Memory B cell (primary cell): ENCODE measurements at regions not wholly inside any gene's neighbourhood (a gene's known extent, or its start where the extent isn't known, plus 50 kb on each side); places are given as distances from the start of the nearest gene placed in this dataset.

Source experiments
- ATAC-seq: fragments of 150-1000 bp; cut with Tn5 transposase; 2 replicates; pipeline ENCODE4 v1.10.0; 2021; ENCODE audit warnings: low read depth, mild to moderate bottlenecking, moderate library complexity
- DNase-seq, 2 donors: peaks; one replicate each; pipeline ENCODE4 v3.0.0; 2022; ENCODE audit warnings: low spot score in 2 of 2
- H3K27ac Mint-ChIP-seq: one replicate; pipeline ENCODE4 v1.8.0; 2022; ENCODE audit warnings: mild to moderate bottlenecking, moderate library complexity, mixed read lengths
- H3K27me3 Mint-ChIP-seq: one replicate; pipeline ENCODE4 v1.8.0; 2022; ENCODE audit warnings: mixed read lengths
- H3K36me3 Mint-ChIP-seq: one replicate; pipeline ENCODE4 v1.8.0; 2022; ENCODE audit warnings: mild to moderate bottlenecking, mixed read lengths
- H3K4me1 Mint-ChIP-seq: one replicate; pipeline ENCODE4 v1.8.0; 2022; ENCODE audit warnings: mixed read lengths
- H3K4me3 Mint-ChIP-seq: one replicate; pipeline ENCODE4 v1.8.0; 2022; ENCODE audit warnings: mild to moderate bottlenecking, moderate library complexity, mixed read lengths
- H3K9me3 Mint-ChIP-seq: one replicate; pipeline ENCODE4 v1.8.0; 2022; ENCODE audit warnings: mixed read lengths

DNA sequence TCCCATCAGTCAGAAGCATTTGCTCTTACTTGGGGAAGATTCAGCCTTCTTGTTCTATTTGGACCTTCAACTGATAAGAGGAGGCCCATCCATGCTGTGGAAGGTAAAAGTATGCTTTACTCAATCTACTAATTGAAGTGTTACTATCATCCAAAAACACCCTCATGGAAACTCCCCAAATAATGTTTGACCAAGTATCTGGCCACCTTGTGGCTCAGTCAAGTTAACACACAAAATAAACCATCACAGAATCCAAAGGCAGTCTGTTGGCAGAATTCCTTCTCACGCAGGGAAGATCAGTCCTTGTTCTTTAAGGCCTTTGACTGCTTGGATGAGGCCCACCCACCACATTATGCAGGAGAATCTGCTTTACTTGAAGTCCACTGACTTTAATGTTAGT, 531.2 kb upstream of the SMIM21 start:
- H3K9me3 Mint-ChIP-seq: peaks cover 3% of the 10 kb centered on the region
- H3K27me3 Mint-ChIP-seq: no peaks in the 10 kb centered on the region
- no peak for DNase-seq
- H3K36me3 Mint-ChIP-seq: no peaks in the 10 kb centered on the region
- no peak for ATAC-seq
- no peak overlapping the region for H3K4me3 Mint-ChIP-seq
- no peak overlapping the region for H3K27ac Mint-ChIP-seq
- H3K4me1 Mint-ChIP-seq: no peaks in the 10 kb centered on the region

DNA sequence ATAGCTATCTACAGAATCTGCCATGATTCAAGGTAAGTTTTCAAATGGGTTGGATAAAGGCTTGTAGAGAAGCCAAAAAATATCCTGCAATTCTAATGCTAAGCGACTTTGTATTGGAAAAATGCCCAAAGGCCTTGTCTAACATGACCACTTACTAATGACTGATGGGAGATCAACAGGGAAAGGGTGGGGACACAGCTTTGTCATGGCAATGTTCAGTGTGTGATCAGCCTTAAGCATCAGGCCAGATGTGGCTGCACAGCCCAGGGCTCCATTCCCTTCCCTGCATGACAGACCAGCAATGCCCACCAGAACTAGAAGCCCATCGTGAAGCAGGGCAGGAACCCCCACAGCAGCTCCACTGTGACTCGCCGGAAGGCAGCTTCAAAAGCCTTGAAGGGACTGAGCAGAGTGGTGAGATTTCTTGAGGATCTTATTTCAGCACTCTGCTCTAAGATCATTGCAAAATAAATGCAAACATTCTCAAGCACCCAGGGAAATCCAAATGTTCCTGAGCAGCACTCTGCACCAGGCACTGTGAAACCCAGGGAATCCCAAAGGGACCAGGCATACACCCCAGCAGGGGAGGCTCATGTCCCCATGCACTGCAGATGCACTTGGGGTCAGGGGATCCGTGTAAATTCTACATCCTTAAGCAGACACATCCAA, 517.9 kb upstream of the SMIM21 start:
- DNase-seq (no peak), ATAC-seq (no peak)
- no peak overlapping the region for H3K4me3 Mint-ChIP-seq
- no peaks in the 10 kb centered on the region for H3K27me3 Mint-ChIP-seq
- peaks cover 17% of the 10 kb centered on the region for H3K9me3 Mint-ChIP-seq
- H3K4me1 Mint-ChIP-seq: no peaks in the 10 kb centered on the region
- no peak overlapping the region for H3K27ac Mint-ChIP-seq
- H3K36me3 Mint-ChIP-seq: no peaks in the 10 kb centered on the region

DNA sequence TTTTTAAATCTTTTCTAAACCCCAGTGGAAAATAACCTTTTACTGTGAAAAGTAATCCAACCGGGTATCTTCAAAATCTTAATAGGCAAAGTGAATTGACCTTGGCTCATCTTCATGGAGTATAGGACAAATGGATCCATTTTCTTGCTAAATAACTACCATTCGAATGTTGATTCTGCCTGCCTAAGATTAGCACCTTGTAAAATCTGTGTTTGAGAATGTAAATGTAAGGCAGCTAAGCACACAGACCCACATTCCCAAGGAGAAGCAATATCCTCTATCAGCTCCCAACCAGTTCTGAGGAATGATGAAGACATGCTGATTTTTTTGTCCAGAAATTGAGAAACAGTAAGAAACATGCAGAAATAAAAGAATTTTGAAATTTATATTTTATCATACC, 509.8 kb upstream of the SMIM21 start:
- Mint-ChIP-seq H3K27ac (no peak overlapping the region), H3K4me1 (no peaks in the 10 kb centered on the region), H3K4me3 (no peak overlapping the region), H3K27me3 (no peaks in the 10 kb centered on the region), H3K36me3 (no peaks in the 10 kb centered on the region), H3K9me3 (peaks cover 5% of the 10 kb centered on the region)
- DNase-seq (no peak), ATAC-seq (no peak)

DNA sequence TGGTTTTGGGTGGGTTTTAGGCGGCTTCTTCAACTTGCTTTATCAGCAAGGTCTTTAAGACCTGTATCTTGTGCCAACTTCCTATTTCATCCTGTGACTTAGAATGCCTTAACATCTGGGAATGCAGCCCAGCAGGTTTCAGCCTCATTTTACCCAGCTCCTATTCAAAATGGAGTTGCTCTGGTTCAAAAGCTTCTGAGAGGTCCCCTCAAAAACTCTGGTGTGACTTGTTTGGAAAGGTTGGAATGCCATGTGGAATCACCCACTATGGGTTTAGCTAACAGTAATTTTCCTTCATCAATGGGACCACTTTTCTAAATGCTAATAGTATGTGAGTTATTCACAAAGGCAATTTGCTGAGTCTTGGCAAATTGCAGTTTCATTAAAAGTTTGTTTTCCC, 509.4 kb upstream of the SMIM21 start:
- ATAC-seq (no peak), DNase-seq (no peak)
- Mint-ChIP-seq H3K4me1 (no peaks in the 10 kb centered on the region), H3K9me3 (peaks cover 4% of the 10 kb centered on the region), H3K27ac (no peak overlapping the region), H3K36me3 (no peaks in the 10 kb centered on the region), H3K4me3 (no peak overlapping the region), H3K27me3 (no peaks in the 10 kb centered on the region)

DNA sequence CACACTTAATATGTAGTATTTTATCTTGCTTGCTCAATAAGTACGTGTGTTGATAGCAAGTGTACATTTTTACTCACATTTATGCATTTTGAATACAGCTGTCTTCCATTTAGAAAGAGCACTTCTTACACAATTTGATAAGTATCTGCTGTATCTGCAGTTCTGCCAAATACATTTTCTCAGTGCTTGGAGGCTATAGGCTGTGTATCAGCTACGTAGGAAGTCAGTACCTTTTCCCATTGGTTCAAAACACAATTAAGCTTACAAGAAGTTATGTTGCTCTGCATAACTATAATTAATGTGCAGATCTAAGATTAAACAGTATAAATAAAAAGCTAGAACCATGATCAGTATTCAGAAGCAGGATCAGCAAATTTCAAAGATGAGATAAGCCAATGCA, 503.6 kb upstream of the SMIM21 start:
- H3K27ac Mint-ChIP-seq: no peak overlapping the region
- DNase-seq (no peak), ATAC-seq (no peak)
- no peaks in the 10 kb centered on the region for H3K36me3 Mint-ChIP-seq
- no peaks in the 10 kb centered on the region for H3K27me3 Mint-ChIP-seq
- no peak overlapping the region for H3K4me3 Mint-ChIP-seq
- no peaks in the 10 kb centered on the region for H3K4me1 Mint-ChIP-seq
- H3K9me3 Mint-ChIP-seq: no peaks in the 10 kb centered on the region

DNA sequence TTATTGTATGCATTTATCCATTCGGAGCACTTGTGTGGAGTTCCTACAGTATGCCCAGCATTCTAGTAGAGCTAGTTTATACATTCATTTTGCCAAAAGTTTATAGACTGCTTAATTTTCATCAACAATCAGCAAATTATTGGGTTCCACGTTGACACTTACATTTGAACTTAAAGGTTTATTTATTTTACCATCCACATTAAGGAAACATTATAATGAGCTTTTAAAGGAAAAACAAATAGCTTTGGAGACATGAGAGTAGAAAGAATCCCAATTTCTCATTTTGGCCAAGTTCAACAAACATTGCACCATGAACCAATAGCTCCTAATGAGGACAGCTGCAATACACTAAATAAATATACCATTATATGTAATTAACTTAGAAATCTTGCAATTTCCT, 501.2 kb upstream of the SMIM21 start:
- DNase-seq (no peak), ATAC-seq (no peak)
- no peak overlapping the region for H3K4me3 Mint-ChIP-seq
- no peaks in the 10 kb centered on the region for H3K4me1 Mint-ChIP-seq
- no peaks in the 10 kb centered on the region for H3K27me3 Mint-ChIP-seq
- H3K27ac Mint-ChIP-seq: no peak overlapping the region
- no peaks in the 10 kb centered on the region for H3K9me3 Mint-ChIP-seq
- H3K36me3 Mint-ChIP-seq: no peaks in the 10 kb centered on the region

DNA sequence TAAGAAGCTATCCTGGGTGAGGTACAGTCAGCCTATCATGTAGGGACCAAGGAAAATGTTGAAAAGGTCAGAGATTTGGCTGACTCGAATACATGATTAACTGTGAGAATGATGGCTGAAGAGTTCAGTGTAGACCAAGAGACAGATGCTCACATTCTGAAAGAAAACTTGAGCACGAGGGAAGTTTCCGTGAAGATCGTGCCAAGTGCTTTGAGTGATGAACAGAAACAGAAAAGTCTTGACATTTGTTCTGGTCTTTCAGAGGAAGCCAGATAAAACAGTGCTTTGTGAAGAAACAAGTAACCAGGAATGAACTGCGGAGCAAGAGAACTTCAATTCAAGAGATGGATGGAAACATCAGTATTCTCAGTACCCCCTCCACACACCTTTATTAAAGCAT, 500.3 kb upstream of the SMIM21 start:
- Mint-ChIP-seq H3K27me3 (no peaks in the 10 kb centered on the region), H3K9me3 (no peaks in the 10 kb centered on the region)
- no peak for ATAC-seq

DNA sequence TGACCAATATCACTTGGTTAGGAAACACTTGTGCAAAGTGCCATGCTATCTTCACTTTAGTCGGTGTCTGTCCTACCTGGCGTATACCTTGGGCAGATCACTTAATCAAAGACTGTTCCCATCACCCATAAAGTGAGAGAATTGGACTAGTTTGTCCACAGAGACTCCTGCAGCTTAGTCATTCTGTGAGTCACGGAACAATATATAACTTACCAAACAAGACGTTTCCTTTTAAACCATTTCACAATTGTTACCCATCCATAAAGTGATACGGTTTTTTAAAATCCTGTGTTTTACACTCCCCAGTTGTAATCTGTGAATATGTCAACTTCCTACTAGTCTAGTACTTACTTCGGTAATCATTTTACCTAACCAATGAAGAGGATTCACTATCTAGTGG, 499.3 kb upstream of the SMIM21 start:
- Mint-ChIP-seq H3K27me3 (no peaks in the 10 kb centered on the region), H3K4me3 (no peak overlapping the region), H3K4me1 (no peaks in the 10 kb centered on the region), H3K36me3 (no peaks in the 10 kb centered on the region), H3K27ac (no peak overlapping the region), H3K9me3 (no peaks in the 10 kb centered on the region)
- no peak for ATAC-seq
- no peak for DNase-seq

More for the DNA sequence above, 500.3 kb upstream of the SMIM21 start:
- Mint-ChIP-seq H3K4me3 (no peak overlapping the region), H3K36me3 (no peaks in the 10 kb centered on the region), H3K27ac (no peak overlapping the region), H3K4me1 (no peaks in the 10 kb centered on the region)
- no peak for DNase-seq

DNA sequence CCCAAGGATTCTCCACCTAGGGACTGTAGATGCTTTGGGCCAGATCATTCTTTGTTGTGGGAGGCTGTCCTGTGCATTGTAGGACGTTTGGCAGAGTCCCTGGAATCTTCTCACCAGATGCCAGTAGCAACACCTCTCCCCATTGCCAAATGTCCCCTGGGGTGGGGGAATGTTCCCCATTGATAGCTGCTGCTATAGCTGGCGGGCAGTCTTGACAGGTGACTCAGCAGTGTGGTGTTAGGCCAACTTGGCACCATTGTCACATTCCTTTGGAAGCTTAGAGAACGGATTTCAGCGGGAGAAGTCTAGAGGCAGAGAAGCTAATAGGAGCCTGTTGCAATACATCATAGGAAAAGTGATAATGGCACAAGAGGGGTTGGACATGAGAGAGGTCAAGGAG, 495.7 kb upstream of the SMIM21 start:
- Mint-ChIP-seq H3K27ac (no peak overlapping the region), H3K36me3 (no peaks in the 10 kb centered on the region), H3K4me3 (no peak overlapping the region), H3K27me3 (no peaks in the 10 kb centered on the region), H3K9me3 (peaks cover 2% of the 10 kb centered on the region), H3K4me1 (no peaks in the 10 kb centered on the region)
- ATAC-seq (no peak), DNase-seq (no peak)

DNA sequence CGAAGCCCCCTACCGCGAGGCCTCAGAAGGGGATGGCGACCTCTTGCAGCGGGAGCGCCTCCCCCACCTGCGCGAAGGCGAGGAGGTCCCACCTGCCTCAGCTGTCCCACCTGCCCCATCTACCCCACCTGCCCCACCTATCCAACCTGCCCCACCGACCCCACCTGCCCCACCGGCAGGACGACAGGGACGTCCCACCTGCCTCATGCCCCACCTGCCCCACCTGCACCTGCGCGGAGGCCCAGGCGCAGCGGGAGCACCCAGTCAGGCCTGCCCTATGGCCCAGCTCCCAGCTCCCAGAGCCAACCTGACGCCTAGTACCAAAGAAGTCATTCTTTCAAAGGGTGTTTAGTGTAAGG, 489.1 kb upstream of the SMIM21 start:
- H3K4me1 Mint-ChIP-seq: no peaks in the 10 kb centered on the region
- H3K27ac Mint-ChIP-seq: no peak overlapping the region
- peaks cover 2% of the 10 kb centered on the region for H3K27me3 Mint-ChIP-seq
- peaks cover 3% of the 10 kb centered on the region for H3K9me3 Mint-ChIP-seq
- H3K4me3 Mint-ChIP-seq: no peak overlapping the region
- ATAC-seq (no peak), DNase-seq (no peak)
- H3K36me3 Mint-ChIP-seq: no peaks in the 10 kb centered on the region

DNA sequence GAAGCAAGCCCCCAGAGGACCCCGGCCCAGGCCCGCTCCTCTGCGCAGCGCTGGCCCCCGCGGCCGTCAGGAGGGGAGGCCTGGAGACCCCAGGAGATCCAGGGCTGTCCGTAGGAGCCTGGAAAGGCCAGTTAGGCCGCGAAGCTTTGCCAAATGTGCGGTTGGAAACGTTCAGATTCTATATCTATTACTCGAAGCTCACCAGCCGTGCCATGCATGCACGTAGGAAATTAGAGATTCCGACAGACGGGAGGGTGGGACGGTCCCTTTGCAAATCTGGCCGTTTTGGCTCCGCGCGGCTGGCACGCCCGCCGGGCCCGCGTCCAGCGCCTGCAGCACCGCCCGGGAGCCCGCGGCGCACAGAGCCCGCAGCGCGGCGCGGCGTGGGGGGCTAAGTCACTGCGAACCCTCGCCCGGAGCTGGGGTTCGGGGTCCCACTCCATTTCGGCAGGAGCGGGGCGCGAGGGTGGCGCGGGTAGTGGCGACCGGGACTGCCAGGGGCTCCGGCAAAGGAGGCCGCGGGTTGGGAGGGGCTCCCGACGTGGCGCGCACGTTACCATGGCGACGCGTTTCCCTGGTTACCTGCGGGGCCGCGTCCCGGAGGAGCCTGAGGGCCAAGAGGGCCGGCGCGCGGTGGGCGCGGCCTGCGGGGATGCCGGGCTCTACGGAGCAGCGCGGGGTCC, 488.6 kb upstream of the SMIM21 start:
- Mint-ChIP-seq H3K9me3 (peaks cover 2% of the 10 kb centered on the region), H3K27ac (no peak overlapping the region), H3K4me1 (no peaks in the 10 kb centered on the region), H3K36me3 (no peaks in the 10 kb centered on the region), H3K27me3 (peaks cover 2% of the 10 kb centered on the region), H3K4me3 (no peak overlapping the region)
- DNase-seq (no peak), ATAC-seq (no peak)

DNA sequence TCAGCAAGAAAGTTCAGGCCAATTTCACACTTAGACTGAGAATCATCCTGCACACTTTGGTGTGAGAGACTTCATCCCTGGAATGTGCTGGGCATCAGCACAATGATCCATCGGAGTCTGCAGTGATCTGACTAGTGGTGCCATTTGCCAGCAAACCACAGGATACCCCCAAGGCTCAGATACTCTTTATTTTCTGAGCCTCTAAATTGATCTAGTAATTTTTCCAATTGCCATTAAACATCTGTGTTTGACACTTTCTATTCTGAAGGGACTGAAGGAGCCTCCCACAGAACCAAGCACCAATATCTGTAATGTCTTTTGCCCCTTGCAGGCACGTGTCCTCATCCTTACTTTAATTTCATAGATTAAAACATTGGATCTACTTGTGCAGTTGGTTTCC, 485.3 kb upstream of the SMIM21 start:
- no peak overlapping the region for H3K4me3 Mint-ChIP-seq
- H3K27ac Mint-ChIP-seq: no peak overlapping the region
- H3K36me3 Mint-ChIP-seq: no peaks in the 10 kb centered on the region
- ATAC-seq (no peak), DNase-seq (no peak)
- no peaks in the 10 kb centered on the region for H3K4me1 Mint-ChIP-seq
- peaks cover 2% of the 10 kb centered on the region for H3K27me3 Mint-ChIP-seq
- peaks cover 2% of the 10 kb centered on the region for H3K9me3 Mint-ChIP-seq

DNA sequence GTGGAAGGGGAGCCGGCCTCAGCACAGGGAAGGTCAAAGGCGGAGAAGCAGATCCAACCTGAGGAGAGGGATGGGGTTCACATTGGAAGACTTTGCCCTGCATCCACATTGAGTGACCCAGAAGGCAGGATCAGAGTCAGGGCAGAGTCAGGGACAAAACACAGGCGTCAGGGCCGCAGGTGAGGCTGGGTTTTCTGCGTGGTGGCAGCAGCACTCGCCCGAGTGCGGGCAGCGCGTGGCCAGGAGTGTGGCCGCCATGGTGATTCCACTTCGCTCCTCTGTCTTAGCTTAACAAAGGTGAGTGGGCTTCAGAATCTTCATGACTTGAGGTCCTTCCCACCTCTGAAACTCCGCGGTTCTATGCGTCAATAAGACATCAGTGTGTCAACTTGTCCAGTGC, 476.9 kb upstream of the SMIM21 start:
- DNase-seq: no peak
- Mint-ChIP-seq H3K27me3 (no peaks in the 10 kb centered on the region), H3K27ac (no peak overlapping the region), H3K4me3 (no peak overlapping the region), H3K36me3 (no peaks in the 10 kb centered on the region), H3K4me1 (no peaks in the 10 kb centered on the region), H3K9me3 (peaks cover 6% of the 10 kb centered on the region)
- no peak for ATAC-seq

DNA sequence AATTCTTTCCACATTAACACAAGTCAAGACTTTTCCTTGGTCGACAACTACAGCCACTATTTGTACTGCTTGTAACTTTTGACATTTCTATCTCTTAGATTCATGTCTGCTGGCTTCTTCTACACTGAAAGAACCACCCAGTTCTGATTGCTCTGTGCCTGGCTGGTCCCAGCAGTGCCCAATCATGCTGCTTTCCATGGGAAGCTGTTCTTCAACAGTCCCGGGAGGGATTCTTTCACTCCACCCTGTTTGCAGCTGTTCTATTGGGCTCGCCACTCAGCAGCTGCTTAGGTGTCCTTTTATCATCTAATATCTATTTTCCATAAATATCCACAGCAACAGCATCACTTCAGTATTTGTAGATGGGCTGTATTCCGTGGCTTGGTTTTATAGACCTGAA, 471.1 kb upstream of the SMIM21 start:
- Mint-ChIP-seq H3K27me3 (no peaks in the 10 kb centered on the region), H3K27ac (no peak overlapping the region), H3K4me3 (no peak overlapping the region), H3K4me1 (no peaks in the 10 kb centered on the region), H3K9me3 (peaks cover 2% of the 10 kb centered on the region), H3K36me3 (no peaks in the 10 kb centered on the region)
- ATAC-seq: no peak
- DNase-seq: no peak

DNA sequence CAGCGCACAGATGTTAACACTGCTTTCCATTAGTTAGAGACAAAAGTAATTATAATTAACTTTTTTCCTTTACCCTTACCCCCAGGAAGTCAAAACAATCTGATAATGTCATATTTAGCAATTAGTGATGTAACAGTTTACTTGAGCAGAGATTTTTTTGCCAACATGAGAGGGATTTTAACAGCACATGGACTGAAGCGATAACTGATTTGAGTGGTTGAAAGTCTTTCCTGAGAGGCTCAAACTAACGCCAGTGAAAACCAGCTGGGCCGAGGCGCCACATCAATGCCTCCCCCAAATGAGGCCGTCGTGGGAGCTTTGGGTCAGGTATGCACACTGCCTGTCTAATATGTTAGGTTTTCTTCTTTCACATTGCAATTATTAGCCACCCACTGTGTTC, 469.9 kb upstream of the SMIM21 start:
- Mint-ChIP-seq H3K36me3 (no peaks in the 10 kb centered on the region), H3K4me3 (no peak overlapping the region), H3K27me3 (no peaks in the 10 kb centered on the region), H3K9me3 (peaks cover 2% of the 10 kb centered on the region), H3K27ac (no peak overlapping the region), H3K4me1 (no peaks in the 10 kb centered on the region)
- DNase-seq: no peak
- ATAC-seq: no peak
